ENCODE measurements at regions not wholly inside any gene's neighbourhood (a gene's known extent, or its start where the extent isn't known, plus 50 kb on each side); places are given as distances from the start of the nearest gene placed in this dataset.

DNA sequence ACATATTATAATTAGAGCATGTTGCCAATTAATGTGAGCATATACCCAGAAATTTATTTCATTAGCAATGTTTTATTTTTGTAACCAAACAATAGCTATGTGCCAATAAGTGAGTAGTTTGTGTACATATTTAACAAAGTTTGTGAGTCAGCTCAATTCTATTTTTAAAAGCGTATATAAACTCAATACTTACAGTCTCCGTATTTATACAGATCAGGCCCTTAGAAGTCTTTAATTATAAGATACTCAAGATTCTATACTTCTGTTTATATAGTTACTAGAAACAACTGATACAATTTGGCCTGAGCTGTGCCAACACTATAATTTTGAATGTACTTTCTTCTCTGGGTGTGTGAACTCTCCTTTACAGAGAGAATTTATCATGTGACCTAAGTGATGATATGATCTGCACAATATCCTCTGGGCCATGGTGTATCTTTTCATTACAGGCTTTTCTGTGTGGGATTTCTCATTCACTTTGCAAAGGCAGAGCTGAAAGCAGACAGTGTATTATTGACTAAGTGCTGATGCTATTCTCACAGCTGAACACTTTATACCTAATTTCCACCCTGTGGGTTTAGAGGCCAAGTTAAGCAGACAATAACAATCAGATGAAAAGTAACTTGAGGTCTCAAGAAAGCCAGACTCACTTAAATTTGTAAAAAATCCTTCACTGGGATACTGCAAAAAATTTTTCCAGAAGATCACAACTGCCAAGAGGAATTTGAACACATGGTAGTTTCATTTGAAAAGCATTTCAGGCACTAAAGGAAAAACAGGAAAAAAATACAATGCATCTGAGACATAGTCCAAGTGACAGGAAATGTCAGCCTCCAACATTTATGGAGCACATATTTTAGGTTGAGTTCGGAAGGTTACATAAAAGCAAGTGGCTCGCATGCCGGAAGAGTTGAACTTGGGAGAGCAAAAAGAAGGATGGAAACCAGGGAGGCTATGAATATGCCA, 277.9 kb upstream of the SEMA6D start:
- no peaks in the 10 kb centered on the region for H3K4me1 ChIP-seq
- H3K9me3 ChIP-seq = no peaks in the 10 kb centered on the region
- ChIA-PET POLR2A (no interaction called here), CTCF (no interaction called here)
- FAIRE-seq (no peak), DNase-seq (ENCODE audit: low read depth in 1 of 2, low spot score in 1 of 2) (no peak), ATAC-seq (no peak)
- WGBS (ENCODE audit: missing lambda C conversion rate) = 38% methylated on average over 5 of the region's 5 CpGs
- no peak overlapping the region for H3K4me3 ChIP-seq
- H3K4me2 ChIP-seq = no peak overlapping the region
- H3K27ac ChIP-seq = no peak overlapping the region
- TF ChIP-seq JUNB (IDR thresholded peaks at IDR 0.05) (no peak), FOSB (CRISPR knock-in tag; IDR thresholded peaks at IDR 0.05) (no peak), SMC3 (IDR thresholded peaks at IDR 0.05) (no peak), FOXS1 (CRISPR knock-in tag; IDR thresholded peaks at IDR 0.05) (no peak), HOXB13 (CRISPR knock-in tag; IDR thresholded peaks at IDR 0.05; ENCODE audit: low read depth) (no peak), GATA3 (IDR thresholded peaks at IDR 0.05; ENCODE audit: borderline replicate concordance) (no peak), ZFP36 (IDR thresholded peaks at IDR 0.05; ENCODE audit: borderline replicate concordance, partially characterized antibody) (no peak), PHF8 (IDR thresholded peaks at IDR 0.05; ENCODE audit: borderline replicate concordance, low read depth) (no peak), RARB (CRISPR knock-in tag; IDR thresholded peaks at IDR 0.05) (no peak), KDM5A (IDR thresholded peaks at IDR 0.05) (no peak), BHLHE40 (IDR thresholded peaks at IDR 0.05; ENCODE audit: low read depth, low read length) (no peak), ESRRA (IDR thresholded peaks at IDR 0.05; ENCODE audit: borderline replicate concordance, low read length) (no peak), MAZ (IDR thresholded peaks at IDR 0.05; ENCODE audit: borderline replicate concordance, low read depth, low read length) (no peak), EP300 (IDR thresholded peaks at IDR 0.05) (no peak), POLR2AphosphoS2 (conservative IDR thresholded peaks at IDR 0.05; ENCODE audit: low read length) (no peak), ZNF302 (CRISPR knock-in tag; IDR thresholded peaks at IDR 0.05) (no peak)
- TF ChIP-seq, protein P1, sequence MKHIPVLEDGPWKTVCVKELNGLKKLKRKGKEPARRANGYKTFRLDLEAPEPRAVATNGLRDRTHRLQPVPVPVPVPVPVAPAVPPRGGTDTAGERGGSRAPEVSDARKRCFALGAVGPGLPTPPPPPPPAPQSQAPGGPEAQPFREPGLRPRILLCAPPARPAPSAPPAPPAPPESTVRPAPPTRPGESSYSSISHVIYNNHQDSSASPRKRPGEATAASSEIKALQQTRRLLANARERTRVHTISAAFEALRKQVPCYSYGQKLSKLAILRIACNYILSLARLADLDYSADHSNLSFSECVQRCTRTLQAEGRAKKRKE (CRISPR knock-in tag; IDR thresholded peaks at IDR 0.05; ENCODE audit: low read depth) = no peak
- TF ChIP-seq, protein P2, sequence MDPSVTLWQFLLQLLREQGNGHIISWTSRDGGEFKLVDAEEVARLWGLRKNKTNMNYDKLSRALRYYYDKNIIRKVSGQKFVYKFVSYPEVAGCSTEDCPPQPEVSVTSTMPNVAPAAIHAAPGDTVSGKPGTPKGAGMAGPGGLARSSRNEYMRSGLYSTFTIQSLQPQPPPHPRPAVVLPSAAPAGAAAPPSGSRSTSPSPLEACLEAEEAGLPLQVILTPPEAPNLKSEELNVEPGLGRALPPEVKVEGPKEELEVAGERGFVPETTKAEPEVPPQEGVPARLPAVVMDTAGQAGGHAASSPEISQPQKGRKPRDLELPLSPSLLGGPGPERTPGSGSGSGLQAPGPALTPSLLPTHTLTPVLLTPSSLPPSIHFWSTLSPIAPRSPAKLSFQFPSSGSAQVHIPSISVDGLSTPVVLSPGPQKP (IDR thresholded peaks at IDR 0.05; ENCODE audit: low read depth, low read length) = no peak

DNA sequence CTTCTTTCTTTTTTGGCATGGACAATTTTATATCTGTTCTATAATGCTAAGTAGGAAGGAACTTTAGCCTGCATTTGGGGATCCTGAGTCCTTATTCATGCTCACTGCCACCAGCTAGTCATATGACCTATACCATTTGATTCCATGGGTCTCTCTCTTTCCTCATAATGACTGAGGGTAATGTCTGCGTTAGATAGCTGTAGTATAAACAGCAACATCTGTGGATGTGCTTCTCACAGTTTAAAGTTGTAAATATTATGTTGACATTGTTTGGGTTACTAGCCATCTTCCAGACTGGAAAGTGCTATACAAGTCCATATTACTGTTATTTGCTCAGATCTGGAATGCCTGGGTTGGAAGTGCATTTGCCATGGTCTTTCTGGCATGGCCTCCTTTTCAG, 274.9 kb upstream of the SEMA6D start:
- POLR2A ChIA-PET = no interaction called here
- H3K4me2 ChIP-seq = no peak overlapping the region
- H3K4me1 ChIP-seq = no peaks in the 10 kb centered on the region
- H3K4me3 ChIP-seq = no peak overlapping the region
- WGBS (ENCODE audit: missing lambda C conversion rate) = 0% methylated on average over 1 of the region's 1 CpG
- no peak for FAIRE-seq
- H3K27ac ChIP-seq = no peak overlapping the region
- H3K9me3 ChIP-seq = no peaks in the 10 kb centered on the region
- no peak for TF ChIP-seq BHLHE40 (IDR thresholded peaks at IDR 0.05; ENCODE audit: low read depth, low read length)
- TF ChIP-seq, protein P3, sequence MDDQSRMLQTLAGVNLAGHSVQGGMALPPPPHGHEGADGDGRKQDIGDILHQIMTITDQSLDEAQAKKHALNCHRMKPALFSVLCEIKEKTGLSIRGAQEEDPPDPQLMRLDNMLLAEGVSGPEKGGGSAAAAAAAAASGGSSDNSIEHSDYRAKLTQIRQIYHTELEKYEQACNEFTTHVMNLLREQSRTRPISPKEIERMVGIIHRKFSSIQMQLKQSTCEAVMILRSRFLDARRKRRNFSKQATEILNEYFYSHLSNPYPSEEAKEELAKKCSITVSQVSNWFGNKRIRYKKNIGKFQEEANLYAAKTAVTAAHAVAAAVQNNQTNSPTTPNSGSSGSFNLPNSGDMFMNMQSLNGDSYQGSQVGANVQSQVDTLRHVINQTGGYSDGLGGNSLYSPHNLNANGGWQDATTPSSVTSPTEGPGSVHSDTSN (IDR thresholded peaks at IDR 0.05) = no peak
- no peak for TF ChIP-seq ESRRA (IDR thresholded peaks at IDR 0.05; ENCODE audit: borderline replicate concordance, low read length)
- TF ChIP-seq FOXS1 (CRISPR knock-in tag; IDR thresholded peaks at IDR 0.05) = no peak
- TF ChIP-seq TFCP2L1 (CRISPR knock-in tag; IDR thresholded peaks at IDR 0.05) = no peak
- no peak for TF ChIP-seq CBX2 (IDR thresholded peaks at IDR 0.05; ENCODE audit: borderline replicate concordance, low read depth)
- TF ChIP-seq MAZ (IDR thresholded peaks at IDR 0.05; ENCODE audit: borderline replicate concordance, low read depth, low read length) = no peak
- TF ChIP-seq, protein P4, sequence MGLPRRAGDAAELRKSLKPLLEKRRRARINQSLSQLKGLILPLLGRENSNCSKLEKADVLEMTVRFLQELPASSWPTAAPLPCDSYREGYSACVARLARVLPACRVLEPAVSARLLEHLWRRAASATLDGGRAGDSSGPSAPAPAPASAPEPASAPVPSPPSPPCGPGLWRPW (IDR thresholded peaks at IDR 0.05) = no peak
- no peak for TF ChIP-seq RCOR1 (IDR thresholded peaks at IDR 0.05; ENCODE audit: low read depth, low read length)
- no peak for TF ChIP-seq JUNB (IDR thresholded peaks at IDR 0.05)
- TF ChIP-seq NR3C1 (IDR thresholded peaks at IDR 0.05) = no peak
- no peak for TF ChIP-seq HOXB5 (CRISPR knock-in tag; IDR thresholded peaks at IDR 0.05)
- no peak for TF ChIP-seq POLR2AphosphoS2 (conservative IDR thresholded peaks at IDR 0.05; ENCODE audit: low read length)
- TF ChIP-seq EHMT2 (IDR thresholded peaks at IDR 0.05; ENCODE audit: low read depth) = no peak
- TF ChIP-seq, protein P5, sequence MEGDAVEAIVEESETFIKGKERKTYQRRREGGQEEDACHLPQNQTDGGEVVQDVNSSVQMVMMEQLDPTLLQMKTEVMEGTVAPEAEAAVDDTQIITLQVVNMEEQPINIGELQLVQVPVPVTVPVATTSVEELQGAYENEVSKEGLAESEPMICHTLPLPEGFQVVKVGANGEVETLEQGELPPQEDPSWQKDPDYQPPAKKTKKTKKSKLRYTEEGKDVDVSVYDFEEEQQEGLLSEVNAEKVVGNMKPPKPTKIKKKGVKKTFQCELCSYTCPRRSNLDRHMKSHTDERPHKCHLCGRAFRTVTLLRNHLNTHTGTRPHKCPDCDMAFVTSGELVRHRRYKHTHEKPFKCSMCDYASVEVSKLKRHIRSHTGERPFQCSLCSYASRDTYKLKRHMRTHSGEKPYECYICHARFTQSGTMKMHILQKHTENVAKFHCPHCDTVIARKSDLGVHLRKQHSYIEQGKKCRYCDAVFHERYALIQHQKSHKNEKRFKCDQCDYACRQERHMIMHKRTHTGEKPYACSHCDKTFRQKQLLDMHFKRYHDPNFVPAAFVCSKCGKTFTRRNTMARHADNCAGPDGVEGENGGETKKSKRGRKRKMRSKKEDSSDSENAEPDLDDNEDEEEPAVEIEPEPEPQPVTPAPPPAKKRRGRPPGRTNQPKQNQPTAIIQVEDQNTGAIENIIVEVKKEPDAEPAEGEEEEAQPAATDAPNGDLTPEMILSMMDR (IDR thresholded peaks at IDR 0.05) = no peak
- no peak for TF ChIP-seq EP300 (IDR thresholded peaks at IDR 0.05)
- TF ChIP-seq, protein P6, sequence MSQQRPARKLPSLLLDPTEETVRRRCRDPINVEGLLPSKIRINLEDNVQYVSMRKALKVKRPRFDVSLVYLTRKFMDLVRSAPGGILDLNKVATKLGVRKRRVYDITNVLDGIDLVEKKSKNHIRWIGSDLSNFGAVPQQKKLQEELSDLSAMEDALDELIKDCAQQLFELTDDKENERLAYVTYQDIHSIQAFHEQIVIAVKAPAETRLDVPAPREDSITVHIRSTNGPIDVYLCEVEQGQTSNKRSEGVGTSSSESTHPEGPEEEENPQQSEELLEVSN (IDR thresholded peaks at IDR 0.05; ENCODE audit: borderline replicate concordance, low read depth) = no peak
- TF ChIP-seq, protein P7, sequence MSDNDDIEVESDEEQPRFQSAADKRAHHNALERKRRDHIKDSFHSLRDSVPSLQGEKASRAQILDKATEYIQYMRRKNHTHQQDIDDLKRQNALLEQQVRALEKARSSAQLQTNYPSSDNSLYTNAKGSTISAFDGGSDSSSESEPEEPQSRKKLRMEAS (IDR thresholded peaks at IDR 0.05) = no peak
- TF ChIP-seq HOXB13 (CRISPR knock-in tag; IDR thresholded peaks at IDR 0.05; ENCODE audit: low read depth) = no peak
- DNase-seq (ENCODE audit: low read depth in 1 of 2, low spot score in 1 of 2) = no peak
- CTCF ChIA-PET = no interaction called here
- ATAC-seq = no peak

Data from A549 (cell line).